Hepatocyte (in vitro differentiated cells): ENCODE measurements at regions not wholly inside any gene's neighbourhood (a gene's known extent, or its start where the extent isn't known, plus 50 kb on each side); places are given as distances from the start of the nearest gene placed in this dataset.
"Not testable (repeated sequence)": the region's sequence is repeated elsewhere in the genome, so short reads cannot be mapped to it uniquely, and the experiment has no call there.

Source experiments
- DNase-seq: peaks from one replicate; pipeline ENCODE4 v3.0.0-alpha.2; 2016; ENCODE audit warnings: low spot score
- H2AFZ ChIP-seq: fragments of 200-600 bp; sonication (generic); 2 replicates; pipeline ENCODE4 v1.6.0; 2016; ENCODE audit warnings: antibody characterized with exemption, mild to moderate bottlenecking
- H3K27ac ChIP-seq: fragments of 200-600 bp; sonication (generic); 2 replicates; pipeline ENCODE4 v1.5.1; 2016; ENCODE audit warnings: mild to moderate bottlenecking
- H3K27me3 ChIP-seq: fragments of 200-600 bp; sonication (generic); 2 replicates; pipeline ENCODE4 v1.6.1; 2016
- H3K36me3 ChIP-seq: fragments of 200-600 bp; sonication (generic); replicated peaks from 2 replicates; pipeline ENCODE4 v1.5.1; 2016; ENCODE audit warnings: low read depth; ENCODE audit not compliant: insufficient read depth
- H3K4me1 ChIP-seq: fragments of 200-600 bp; sonication (generic); 2 replicates; pipeline ENCODE4 v1.5.1; 2016; ENCODE audit warnings: mild to moderate bottlenecking, moderate library complexity; ENCODE audit not compliant: insufficient read depth
- H3K4me2 ChIP-seq: fragments of 200-600 bp; sonication (generic); 2 replicates; pipeline ENCODE4 v1.6.0; 2016
- H3K4me3 ChIP-seq: fragments of 200-600 bp; sonication (generic); 2 replicates; pipeline ENCODE4 v1.5.1; 2016; ENCODE audit warnings: mild to moderate bottlenecking
- H3K79me2 ChIP-seq: fragments of 200-600 bp; sonication (generic); 2 replicates; pipeline ENCODE4 v1.6.0; 2017; ENCODE audit warnings: mild to moderate bottlenecking
- H3K9me2 ChIP-seq: fragments of 200-600 bp; sonication (generic); replicated peaks from 2 replicates; pipeline ENCODE4 v1.6.0; 2017; ENCODE audit warnings: mild to moderate bottlenecking; ENCODE audit not compliant: insufficient read depth
- H3K9me3 ChIP-seq: fragments of 200-600 bp; sonication (generic); 2 replicates; pipeline ENCODE4 v1.5.1; 2016; ENCODE audit warnings: low read depth, mild to moderate bottlenecking
- H4K20me1 ChIP-seq: fragments of 200-600 bp; sonication (generic); 2 replicates; pipeline ENCODE4 v1.6.0; 2016; ENCODE audit warnings: mild to moderate bottlenecking; ENCODE audit not compliant: insufficient read depth, poor library complexity, severe bottlenecking
- CTCF ChIP-seq: fragments of 200-600 bp; sonication (generic); IDR thresholded peaks from 2 replicates; pipeline ENCODE4 v1.5.1; 2016; ENCODE audit warnings: antibody characterized with exemption, mild to moderate bottlenecking; ENCODE audit not compliant: poor library complexity
- EZH2 ChIP-seq: fragments of 200-600 bp; sonication (generic); IDR thresholded peaks from 2 replicates; pipeline ENCODE4 v1.6.1; 2016; ENCODE audit warnings: antibody characterized with exemption, mild to moderate bottlenecking, borderline replicate concordance
- EZH2phosphoT487 ChIP-seq: fragments of 200-600 bp; sonication (generic); IDR thresholded peaks from one replicate; pipeline ENCODE4 v1.6.1; 2018; ENCODE audit warnings: antibody characterized with exemption, mild to moderate bottlenecking, low read depth, moderate library complexity; ENCODE audit not compliant: unreplicated experiment, severe bottlenecking
- WGBS: methylation state at CpG from one replicate; pipeline ENCODE4 v1.1.6; 2016; ENCODE audit warnings: low lambda C conversion rate; ENCODE audit errors: missing lambda C conversion rate; 5-methylcytosine and 5-hydroxymethylcytosine counted together

- H3K4me2 ChIP-seq: no peak overlapping the region
- peaks cover 3% of the 10 kb centered on the region for H3K4me1 ChIP-seq
- H3K79me2 ChIP-seq: no peaks in the 10 kb centered on the region
- no peak overlapping the region for H3K4me3 ChIP-seq
- no peak overlapping the region for H2AFZ ChIP-seq
- H3K27me3 ChIP-seq: no peaks in the 10 kb centered on the region
- no peaks in the 10 kb centered on the region for H3K9me2 ChIP-seq
- TF ChIP-seq CTCF (no peak), EZH2phosphoT487 (no peak), EZH2 (no peak)
- no peaks in the 10 kb centered on the region for H4K20me1 ChIP-seq
- no peaks in the 10 kb centered on the region for H3K36me3 ChIP-seq
- DNase-seq: no peak
- H3K9me3 ChIP-seq: no peaks in the 10 kb centered on the region
- H3K27ac ChIP-seq: no peak overlapping the region
These were observed 400.2 kb downstream of the KCNA4 start for GRCh38 chr11:29616611-29617010.

- Histone ChIP-seq H3K27me3 (no peaks in the 10 kb centered on the region), H3K9me3 (no peaks in the 10 kb centered on the region), H3K4me2 (no peak overlapping the region), H4K20me1 (no peaks in the 10 kb centered on the region), H3K4me3 (no peak overlapping the region), H3K9me2 (no peaks in the 10 kb centered on the region), H3K4me1 (no peaks in the 10 kb centered on the region), H3K36me3 (no peaks in the 10 kb centered on the region), H3K27ac (no peak overlapping the region), H2AFZ (no peak overlapping the region), H3K79me2 (no peaks in the 10 kb centered on the region)
- no peak for TF ChIP-seq EZH2phosphoT487
- TF ChIP-seq CTCF: no peak
- no peak for TF ChIP-seq EZH2
- 93% methylated on average over 2 of the region's 2 CpGs for WGBS
- no peak for DNase-seq
These were observed 404.4 kb downstream of the KCNA4 start for GRCh38 chr11:29612423-29612822.

GRCh38 chr11:29606330-29607031 lies 410.3 kb downstream of the KCNA4 start:
- H4K20me1 ChIP-seq: no peaks in the 10 kb centered on the region
- no peaks in the 10 kb centered on the region for H3K9me3 ChIP-seq
- no peaks in the 10 kb centered on the region for H3K9me2 ChIP-seq
- no peak overlapping the region for H3K27ac ChIP-seq
- no peak for DNase-seq
- no peaks in the 10 kb centered on the region for H3K27me3 ChIP-seq
- no peak overlapping the region for H3K4me3 ChIP-seq
- no peak overlapping the region for H2AFZ ChIP-seq
- H3K36me3 ChIP-seq: no peaks in the 10 kb centered on the region
- no peaks in the 10 kb centered on the region for H3K79me2 ChIP-seq
- 66% methylated on average over 4 of the region's 4 CpGs for WGBS
- H3K4me1 ChIP-seq: no peaks in the 10 kb centered on the region
- H3K4me2 ChIP-seq: no peak overlapping the region
- TF ChIP-seq EZH2 (no peak), EZH2phosphoT487 (no peak), CTCF (no peak)

GRCh38 chr11:29600151-29600575 lies 416.7 kb downstream of the KCNA4 start:
- H3K4me3 ChIP-seq, H4K20me1 ChIP-seq, H3K36me3 ChIP-seq, H3K27me3 ChIP-seq, H3K79me2 ChIP-seq, DNase-seq, H2AFZ ChIP-seq, H3K9me2 ChIP-seq, H3K4me2 ChIP-seq, H3K4me1 ChIP-seq, H3K27ac ChIP-seq, H3K9me3 ChIP-seq: not testable (repeated sequence)
- 98% methylated on average over 27 of the region's 27 CpGs for WGBS
